Tibial nerve (tissue), 4 donors: ENCODE measurements at regions not wholly inside any gene's neighbourhood (a gene's known extent, or its start where the extent isn't known, plus 50 kb on each side); places are given as distances from the start of the nearest gene placed in this dataset.
"Not testable (repeated sequence)": the region's sequence is repeated elsewhere in the genome, so short reads cannot be mapped to it uniquely, and the experiment has no call there.

Experiments used
- DNase-seq, 2 donors: peaks; one replicate each; pipeline ENCODE4 v3.0.0-alpha.2; 2019; ENCODE audit warnings: low spot score in 2 of 2
- H3K27ac ChIP-seq, 4 donors: fragments of 200-600 bp; sonication (generic) in 3 of 4; one replicate each; pipeline ENCODE4 v1.5.1; 2017 to 2019; ENCODE audit warnings: mild to moderate bottlenecking in 1 of 4
- H3K27me3 ChIP-seq, 2 donors: fragments of 200-600 bp; sonication (generic) in 1 of 2; one replicate each; pipeline versions ENCODE4 v1.5.1 to v1.6.0; 2017 to 2019
- H3K36me3 ChIP-seq, 3 donors: fragments of 200-600 bp; sonication (generic); one replicate each; pipeline ENCODE4 v1.5.1; 2018 to 2019
- H3K4me1 ChIP-seq, 4 donors: fragments of 200-600 bp; sonication (generic) in 3 of 4; one replicate each; pipeline ENCODE4 v1.5.1; 2017 to 2019
- H3K4me3 ChIP-seq, 4 donors: fragments of 200-600 bp; sonication (generic) in 3 of 4; one replicate each; pipeline ENCODE4 v1.5.1; 2017 to 2019; ENCODE audit warnings: mild to moderate bottlenecking in 1 of 4, moderate library complexity in 1 of 4
- H3K9me3 ChIP-seq, 4 donors: fragments of 200-600 bp; sonication (generic) in 3 of 4; one replicate each; pipeline ENCODE4 v1.5.1; 2017 to 2019
- EP300 ChIP-seq, 2 donors: sonication (generic); formaldehyde crosslinking; IDR thresholded peaks; one replicate each; pipeline ENCODE4 v1.6.1; 2017; ENCODE audit warnings: antibody characterized with exemption in 2 of 2, mild to moderate bottlenecking in 1 of 2
- POLR2A ChIP-seq, 2 donors: fragments of 450-650 bp; IDR thresholded peaks; one replicate each; pipeline ENCODE4 v1.6.1; 2017; ENCODE audit warnings: antibody characterized with exemption in 2 of 2, mild to moderate bottlenecking in 2 of 2, moderate library complexity in 2 of 2
- WGBS, 2 donors: methylation state at CpG; one replicate each; pipeline ENCODE4 v1.1.5; 2018; 5-methylcytosine and 5-hydroxymethylcytosine counted together
- TF ChIP-seq, protein P1 (sequence below), 5 experiments: fragments of 200-600 bp in 3 of 5; fragments of 450-650 bp in 2 of 5; sonication (generic) in 3 of 5; IDR thresholded peaks; one replicate each; pipeline ENCODE4 v1.5.1; 2016 to 2019; ENCODE audit warnings: antibody characterized with exemption in 5 of 5, mild to moderate bottlenecking in 3 of 5, moderate library complexity in 2 of 5

DNA sequence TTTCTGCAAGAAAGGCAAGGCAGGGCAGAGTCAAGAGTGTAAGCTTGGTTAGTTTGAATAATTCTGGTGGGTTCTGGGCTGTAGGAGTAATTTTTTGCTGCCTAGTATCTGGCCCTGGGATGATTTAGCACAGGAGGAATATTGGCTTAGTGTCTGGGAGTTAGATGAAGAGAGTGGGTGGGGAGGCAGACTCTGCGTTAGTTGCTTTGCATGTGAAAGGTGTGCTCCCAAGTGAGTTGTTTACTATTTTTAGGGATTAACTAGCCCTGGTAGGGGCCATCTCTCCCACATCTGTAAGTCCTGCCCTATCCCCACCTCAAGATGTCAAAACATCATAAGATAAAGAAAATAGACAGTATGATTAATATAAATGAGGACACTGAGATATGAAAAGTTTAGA is 249.7 kb downstream of the LRIG3 start:
- TF ChIP-seq, protein P1, sequence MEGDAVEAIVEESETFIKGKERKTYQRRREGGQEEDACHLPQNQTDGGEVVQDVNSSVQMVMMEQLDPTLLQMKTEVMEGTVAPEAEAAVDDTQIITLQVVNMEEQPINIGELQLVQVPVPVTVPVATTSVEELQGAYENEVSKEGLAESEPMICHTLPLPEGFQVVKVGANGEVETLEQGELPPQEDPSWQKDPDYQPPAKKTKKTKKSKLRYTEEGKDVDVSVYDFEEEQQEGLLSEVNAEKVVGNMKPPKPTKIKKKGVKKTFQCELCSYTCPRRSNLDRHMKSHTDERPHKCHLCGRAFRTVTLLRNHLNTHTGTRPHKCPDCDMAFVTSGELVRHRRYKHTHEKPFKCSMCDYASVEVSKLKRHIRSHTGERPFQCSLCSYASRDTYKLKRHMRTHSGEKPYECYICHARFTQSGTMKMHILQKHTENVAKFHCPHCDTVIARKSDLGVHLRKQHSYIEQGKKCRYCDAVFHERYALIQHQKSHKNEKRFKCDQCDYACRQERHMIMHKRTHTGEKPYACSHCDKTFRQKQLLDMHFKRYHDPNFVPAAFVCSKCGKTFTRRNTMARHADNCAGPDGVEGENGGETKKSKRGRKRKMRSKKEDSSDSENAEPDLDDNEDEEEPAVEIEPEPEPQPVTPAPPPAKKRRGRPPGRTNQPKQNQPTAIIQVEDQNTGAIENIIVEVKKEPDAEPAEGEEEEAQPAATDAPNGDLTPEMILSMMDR (IDR thresholded peaks at IDR 0.05) = no peak
- TF ChIP-seq POLR2A (IDR thresholded peaks at IDR 0.05) = no peak
- TF ChIP-seq EP300 (IDR thresholded peaks at IDR 0.05) = no peak
- DNase-seq = no peak
- H3K27ac ChIP-seq = no peak overlapping the region
- WGBS, 2 donors = 74 to 88% methylated on average over 1 of the region's 1 CpG
- no peaks in the 10 kb centered on the region for H3K27me3 ChIP-seq
- H3K4me3 ChIP-seq = no peak overlapping the region
- no peaks in the 10 kb centered on the region for H3K9me3 ChIP-seq
- no peaks in the 10 kb centered on the region for H3K36me3 ChIP-seq
- no peaks in the 10 kb centered on the region for H3K4me1 ChIP-seq

DNA sequence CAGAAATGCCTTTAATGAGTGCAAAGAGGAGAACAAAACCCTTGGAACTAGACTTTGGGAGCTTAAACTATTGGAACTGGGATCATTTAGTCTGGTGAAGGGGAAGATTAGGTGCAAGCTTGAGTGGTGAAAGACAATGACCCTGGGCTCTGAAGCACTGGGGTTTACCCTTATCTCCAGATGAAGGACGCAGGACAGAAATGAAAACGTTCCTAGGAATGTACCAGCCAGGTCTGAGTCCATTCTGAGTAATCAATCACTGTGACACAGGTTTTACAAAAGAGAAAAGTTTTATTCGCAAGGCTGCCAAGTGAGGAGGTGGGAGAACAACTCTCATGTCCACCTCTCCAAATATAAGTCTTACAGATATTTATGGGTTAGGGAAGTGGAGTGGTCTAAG is 249.1 kb downstream of the LRIG3 start:
- H3K27me3 ChIP-seq = no peaks in the 10 kb centered on the region
- no peak overlapping the region for H3K27ac ChIP-seq
- H3K9me3 ChIP-seq = no peaks in the 10 kb centered on the region
- no peak overlapping the region for H3K4me3 ChIP-seq
- TF ChIP-seq EP300 (IDR thresholded peaks at IDR 0.05) = no peak
- TF ChIP-seq, protein P1 (IDR thresholded peaks at IDR 0.05) = no peak
- TF ChIP-seq POLR2A (IDR thresholded peaks at IDR 0.05) = no peak
- WGBS, 2 donors = 77 to 81% methylated on average over 3 of the region's 3 CpGs
- no peak for DNase-seq
- H3K36me3 ChIP-seq = no peaks in the 10 kb centered on the region
- H3K4me1 ChIP-seq = no peaks in the 10 kb centered on the region

DNA sequence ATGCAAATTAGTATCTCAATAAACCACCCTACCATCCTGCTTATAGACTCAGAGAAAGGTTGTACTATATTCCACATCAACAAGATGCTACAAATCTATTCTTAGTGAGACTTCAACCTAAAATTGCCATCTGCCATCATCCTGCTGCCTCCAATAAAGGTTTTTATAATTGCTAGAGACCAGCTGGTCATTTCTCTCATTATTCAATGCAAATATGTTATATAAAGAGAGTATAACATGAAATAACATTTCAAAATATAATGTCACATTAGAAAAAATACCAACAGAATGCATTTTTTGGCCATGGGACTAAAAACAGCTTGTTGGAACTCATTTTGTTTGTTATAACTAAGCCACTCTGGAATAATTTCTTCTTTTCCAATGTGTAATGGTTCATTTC is 247.3 kb downstream of the LRIG3 start:
- Histone ChIP-seq H3K4me3 (no peak overlapping the region), H3K9me3 (peaks cover 0 to 4% (median under 1%) of the 10 kb centered on the region in 4 donors), H3K27ac (no peak overlapping the region), H3K27me3 (no peaks in the 10 kb centered on the region), H3K36me3 (no peaks in the 10 kb centered on the region), H3K4me1 (no peaks in the 10 kb centered on the region)
- no peak for TF ChIP-seq POLR2A (IDR thresholded peaks at IDR 0.05)
- TF ChIP-seq, protein P1 (IDR thresholded peaks at IDR 0.05) = no peak
- no peak for TF ChIP-seq EP300 (IDR thresholded peaks at IDR 0.05)
- no peak for DNase-seq

DNA sequence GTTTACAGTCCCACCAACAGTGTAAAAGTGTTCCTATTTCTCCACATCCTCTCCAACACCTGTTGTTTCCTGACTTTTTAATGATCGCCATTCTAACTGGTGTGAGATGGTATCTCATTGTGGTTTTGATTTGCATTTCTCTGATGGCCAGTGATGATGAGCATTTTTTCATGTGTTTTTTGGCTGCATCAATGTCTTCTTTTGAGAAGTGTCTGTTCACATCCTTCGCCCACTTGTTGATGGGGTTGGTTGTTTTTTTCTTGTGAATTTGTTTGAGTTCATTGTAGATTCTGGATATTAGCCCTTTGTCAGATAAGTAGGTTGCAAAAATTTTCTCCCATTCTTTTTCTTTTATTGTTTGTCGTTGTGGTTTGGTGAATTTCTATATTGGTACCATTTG is 242.5 kb downstream of the LRIG3 start:
- WGBS, 2 donors = 94 to 96% methylated on average over 2 to 3 of the region's 3 CpGs

DNA sequence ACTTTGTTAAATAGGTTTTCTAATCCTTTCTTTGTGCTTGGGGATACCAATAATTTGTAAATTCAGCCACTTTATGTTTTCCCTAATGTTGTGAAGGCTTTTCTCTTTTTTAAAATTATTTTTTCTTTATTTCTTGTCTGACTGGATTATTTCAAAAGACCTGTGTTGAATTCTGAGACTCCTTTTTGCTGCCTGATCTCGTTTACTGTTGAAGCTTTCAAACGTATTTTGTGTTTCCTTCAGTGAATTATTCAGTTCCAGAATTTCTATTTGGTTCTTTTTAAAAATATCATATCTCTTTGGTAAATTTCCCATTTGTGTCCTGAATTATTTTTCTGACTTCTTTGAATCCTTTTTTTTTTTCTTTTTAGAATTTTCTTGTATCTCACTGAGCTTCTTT is 241.6 kb downstream of the LRIG3 start:
- Histone ChIP-seq H3K4me1 (no peaks in the 10 kb centered on the region), H3K27ac (no peak overlapping the region), H3K36me3 (no peaks in the 10 kb centered on the region), H3K27me3 (no peaks in the 10 kb centered on the region), H3K9me3 (peaks cover 0 to 29% (median 8%) of the 10 kb centered on the region in 4 donors), H3K4me3 (no peak overlapping the region)
- TF ChIP-seq, protein P1 (IDR thresholded peaks at IDR 0.05) = no peak
- no peak for TF ChIP-seq POLR2A (IDR thresholded peaks at IDR 0.05)
- TF ChIP-seq EP300 (IDR thresholded peaks at IDR 0.05) = no peak
- 84 to 87% methylated on average over 2 of the region's 2 CpGs for WGBS, 2 donors
- no peak for DNase-seq

More for the DNA sequence above, 242.5 kb downstream of the LRIG3 start:
- not testable (repeated sequence) for H3K36me3 ChIP-seq, H3K4me3 ChIP-seq, H3K27me3 ChIP-seq, H3K27ac ChIP-seq, H3K4me1 ChIP-seq, DNase-seq
- peaks cover 0 to 29% (median 8%) of the 10 kb centered on the region in 4 donors for H3K9me3 ChIP-seq

DNA sequence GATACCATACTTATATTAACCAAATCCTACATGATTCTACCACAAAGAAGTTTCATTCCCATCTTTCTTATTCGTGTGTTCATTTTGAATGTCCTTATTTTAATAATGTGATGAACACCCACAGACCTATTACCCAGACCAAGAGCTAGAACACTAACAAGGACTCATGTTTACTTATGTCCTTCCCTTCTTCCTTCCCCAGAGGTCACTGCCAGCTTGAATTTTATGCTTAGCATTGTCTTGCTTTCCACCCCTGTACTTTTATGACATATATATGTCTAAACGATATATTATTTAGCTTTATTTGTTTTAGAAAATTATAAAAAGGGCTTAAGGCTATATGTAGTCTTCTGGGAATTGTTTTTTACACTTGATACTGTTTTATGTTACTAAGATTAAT is 238.6 kb downstream of the LRIG3 start:
- Histone ChIP-seq H3K36me3 (no peaks in the 10 kb centered on the region), H3K9me3 (peaks cover 0 to 29% (median 8%) of the 10 kb centered on the region in 4 donors), H3K4me3 (no peak overlapping the region), H3K27ac (no peak overlapping the region), H3K4me1 (no peaks in the 10 kb centered on the region), H3K27me3 (no peaks in the 10 kb centered on the region)
- TF ChIP-seq EP300 (IDR thresholded peaks at IDR 0.05) (no peak), POLR2A (IDR thresholded peaks at IDR 0.05) (no peak)
- TF ChIP-seq, protein P1 (IDR thresholded peaks at IDR 0.05) = no peak
- no peak for DNase-seq
- WGBS, 2 donors = 75 to 78% methylated on average over 2 of the region's 2 CpGs
